Trophoblast cell (in vitro differentiated cells and primary cell): ENCODE measurements at regions not wholly inside any gene's neighbourhood (a gene's known extent, or its start where the extent isn't known, plus 50 kb on each side); places are given as distances from the start of the nearest gene placed in this dataset.

Experiments used
- DNase-seq, 2 donors: peaks; one replicate each; pipeline ENCODE4 v3.0.0-alpha.2; 2016
- H2AFZ ChIP-seq: 2 replicates; pipeline ENCODE4 v1.6.1; 2013; ENCODE audit warnings: low read length, moderate library complexity, mild to moderate bottlenecking; ENCODE audit not compliant: insufficient read depth, poor library complexity
- H2AK5ac ChIP-seq: 2 replicates; pipeline ENCODE4 v1.6.1; 2013; ENCODE audit warnings: mild to moderate bottlenecking, low read length
- H2BK120ac ChIP-seq: 2 replicates; pipeline ENCODE4 v1.6.1; 2013; ENCODE audit warnings: low read length, mild to moderate bottlenecking, moderate library complexity; ENCODE audit not compliant: insufficient read depth, poor library complexity
- H2BK12ac ChIP-seq: 2 replicates; pipeline ENCODE4 v1.6.1; 2013; ENCODE audit warnings: mild to moderate bottlenecking, low read length, moderate library complexity
- H2BK5ac ChIP-seq: 2 replicates; pipeline ENCODE4 v1.6.1; 2013; ENCODE audit warnings: low read length, low read depth, moderate library complexity, mild to moderate bottlenecking; ENCODE audit not compliant: poor library complexity
- H3K14ac ChIP-seq: 2 replicates; pipeline ENCODE4 v1.6.1; 2013; ENCODE audit warnings: mild to moderate bottlenecking, low read length
- H3K18ac ChIP-seq: 2 replicates; pipeline ENCODE4 v1.6.1; 2013; ENCODE audit warnings: mild to moderate bottlenecking, low read length
- H3K23ac ChIP-seq: 2 replicates; pipeline ENCODE4 v1.6.1; 2013; ENCODE audit warnings: low read length
- H3K27ac ChIP-seq: 2 replicates; pipeline ENCODE4 v1.5.1; 2013; ENCODE audit warnings: low read depth, mild to moderate bottlenecking, inconsistent platforms, low read length, moderate library complexity
- H3K27me3 ChIP-seq: 2 replicates; pipeline ENCODE4 v1.6.1; 2013; ENCODE audit warnings: inconsistent platforms, mild to moderate bottlenecking, low read length, moderate library complexity; ENCODE audit not compliant: insufficient read depth
- H3K36me3 ChIP-seq, 2 experiments: 1 replicate in 1 of 2; 2 replicates in 1 of 2; pipeline ENCODE4 v1.6.1; 2013; ENCODE audit warnings: low read length in 2 of 2, mild to moderate bottlenecking in 2 of 2, moderate library complexity in 1 of 2; ENCODE audit not compliant: insufficient read depth in 2 of 2, control insufficient read depth in 1 of 2
- H3K4ac ChIP-seq: 2 replicates; pipeline ENCODE4 v1.6.1; 2013; ENCODE audit warnings: low read depth, mild to moderate bottlenecking, low read length, moderate library complexity
- H3K4me1 ChIP-seq, 2 experiments: 1 replicate in 1 of 2; 2 replicates in 1 of 2; pipeline ENCODE4 v1.6.1; 2013; ENCODE audit warnings: low read length in 2 of 2, mild to moderate bottlenecking in 2 of 2, moderate library complexity in 1 of 2; ENCODE audit not compliant: insufficient read depth in 2 of 2, control insufficient read depth in 1 of 2
- H3K4me2 ChIP-seq: 2 replicates; pipeline ENCODE4 v1.6.1; 2013; ENCODE audit warnings: inconsistent platforms, mild to moderate bottlenecking, low read length, moderate library complexity
- H3K4me3 ChIP-seq: 2 replicates; pipeline ENCODE4 v1.5.1; 2013; ENCODE audit warnings: mild to moderate bottlenecking, low read depth, low read length, inconsistent platforms
- H3K79me1 ChIP-seq: one replicate; pipeline ENCODE4 v1.6.1; 2013; ENCODE audit warnings: low read length
- H3K79me2 ChIP-seq: 2 replicates; pipeline ENCODE4 v1.6.1; 2013; ENCODE audit warnings: low read length, mild to moderate bottlenecking; ENCODE audit not compliant: control insufficient read depth, insufficient read depth, poor library complexity
- H3K9ac ChIP-seq: 2 replicates; pipeline ENCODE4 v1.6.1; 2013; ENCODE audit warnings: mild to moderate bottlenecking, low read length
- H3K9me3 ChIP-seq: 2 replicates; pipeline ENCODE4 v1.6.1; 2013; ENCODE audit warnings: low read depth, mild to moderate bottlenecking, control low read depth, inconsistent platforms, low read length; ENCODE audit not compliant: insufficient read depth
- H4K12ac ChIP-seq: 2 replicates; pipeline ENCODE4 v1.6.1; 2013; ENCODE audit warnings: low read depth, mild to moderate bottlenecking, low read length, moderate library complexity
- H4K8ac ChIP-seq: 2 replicates; pipeline ENCODE4 v1.6.1; 2013; ENCODE audit warnings: low read depth, mild to moderate bottlenecking, low read length, moderate library complexity
- H4K91ac ChIP-seq: one replicate; pipeline ENCODE4 v1.6.1; 2013; ENCODE audit warnings: low read depth, mild to moderate bottlenecking, low read length, moderate library complexity
- WGBS: extraction: QIAGEN DNeasy Blood & Tissue Kit; methylation state at CpG from one replicate; pipeline ENCODE4 v1.1.7; 2013; ENCODE audit warnings: missing lambda C conversion rate; ENCODE audit not compliant: insufficient read length, insufficient coverage; ENCODE audit errors: extremely low coverage; 5-methylcytosine and 5-hydroxymethylcytosine counted together

GRCh38 chr21:35900539-35900938, 159.8 kb downstream of the SETD4 start:
- Histone ChIP-seq H3K79me1 (peaks cover 2% of the 10 kb centered on the region), H3K4ac (no peak overlapping the region), H4K8ac (no peak overlapping the region), H3K27ac (no peak overlapping the region), H3K4me2 (no peak overlapping the region), H3K36me3 (no peaks in the 10 kb centered on the region), H2BK120ac (no peak overlapping the region), H2AFZ (no peak overlapping the region), H4K12ac (no peak overlapping the region), H3K9me3 (peaks cover 6% of the 10 kb centered on the region), H4K91ac (no peak overlapping the region), H2BK5ac (no peak overlapping the region), H3K18ac (no peak overlapping the region), H3K4me1 (peaks cover 0 to 5% of the 10 kb centered on the region in 2 experiments), H2BK12ac (no peak overlapping the region), H3K14ac (no peak overlapping the region), H3K27me3 (no peaks in the 10 kb centered on the region), H3K9ac (no peak overlapping the region), H3K4me3 (no peak overlapping the region), H2AK5ac (no peak overlapping the region), H3K79me2 (no peaks in the 10 kb centered on the region), H3K23ac (no peak overlapping the region)
- no CpG with 5 or more reads among the region's 4 CpGs for WGBS
- DNase-seq, result no peak

DNA sequence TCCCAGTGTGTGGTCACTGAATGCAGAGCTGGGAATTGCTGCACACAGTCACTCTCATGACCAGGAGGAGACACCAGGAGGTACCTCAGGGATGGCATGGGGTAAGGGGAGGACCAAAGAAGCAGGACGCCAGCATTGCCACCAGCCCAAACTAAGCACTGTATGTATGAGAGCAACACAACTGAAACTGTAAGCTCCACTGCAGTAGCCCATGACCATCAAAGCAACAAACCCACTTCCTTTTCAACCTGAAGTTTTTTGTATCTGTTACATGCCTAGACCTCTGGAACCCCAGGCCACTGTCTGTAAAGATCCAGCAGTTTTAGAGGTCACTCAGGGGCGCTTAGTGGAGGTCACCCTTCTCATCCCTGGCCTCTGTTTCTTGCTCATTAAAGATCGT, 164.3 kb downstream of the SETD4 start:
- Histone ChIP-seq H3K27ac (peak overlapping the region; percentile 50), H3K9ac (no peak overlapping the region), H2AFZ (no peak overlapping the region), H3K4ac (no peak overlapping the region), H3K9me3 (peaks cover 6% of the 10 kb centered on the region), H4K12ac (no peak overlapping the region), H2BK5ac (peak overlapping the region; percentile 34), H3K4me3 (no peak overlapping the region), H4K91ac (peak overlapping the region; percentile 71), H2BK12ac (no peak overlapping the region), H2AK5ac (no peak overlapping the region), H3K23ac (no peak overlapping the region), H3K14ac (peak overlapping the region; percentile 12), H2BK120ac (no peak overlapping the region), H3K18ac (no peak overlapping the region), H4K8ac (no peak overlapping the region), H3K36me3 (no peaks in the 10 kb centered on the region), H3K79me2 (no peaks in the 10 kb centered on the region), H3K4me1 (peaks cover 0 to 3% of the 10 kb centered on the region in 2 experiments), H3K27me3 (no peaks in the 10 kb centered on the region), H3K79me1 (peaks cover 2% of the 10 kb centered on the region), H3K4me2 (peak overlapping the region; percentile 10)
- DNase-seq, result no peak
- no CpG with 5 or more reads among the region's 3 CpGs for whole genome bisulfite sequencing

DNA sequence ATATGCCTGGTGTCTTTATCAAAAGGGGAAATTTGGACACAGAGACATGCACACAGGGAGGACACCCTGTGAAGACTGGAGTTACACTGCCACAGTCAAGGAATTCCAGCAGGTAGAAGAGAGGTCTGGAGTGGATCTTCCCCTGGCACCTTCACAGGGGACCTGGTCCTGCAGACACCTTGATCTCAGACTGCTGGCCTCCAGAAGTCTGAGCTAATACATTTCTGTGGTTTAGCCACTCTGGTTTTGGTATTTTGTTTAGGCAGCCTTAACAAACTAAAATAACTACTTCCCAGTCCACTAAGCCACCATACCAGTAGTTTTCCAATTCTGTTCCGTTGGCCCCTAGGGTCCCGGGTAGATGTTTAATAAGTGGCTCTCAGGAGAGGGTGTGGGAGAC, 164.7 kb downstream of the SETD4 start:
- Histone ChIP-seq H3K79me2 (no peaks in the 10 kb centered on the region), H3K23ac (no peak overlapping the region), H3K4me3 (no peak overlapping the region), H3K9me3 (peaks cover 6% of the 10 kb centered on the region), H3K27me3 (no peaks in the 10 kb centered on the region), H4K12ac (no peak overlapping the region), H2BK5ac (peak overlapping the region; percentile 34), H2AFZ (no peak overlapping the region), H2BK12ac (no peak overlapping the region), H4K8ac (no peak overlapping the region), H2AK5ac (no peak overlapping the region), H3K14ac (no peak overlapping the region), H4K91ac (peak overlapping the region; percentile 71), H3K4me1 (peaks cover 0 to 3% of the 10 kb centered on the region in 2 experiments), H3K36me3 (no peaks in the 10 kb centered on the region), H3K4me2 (peak overlapping the region; percentile 10), H3K27ac (peak overlapping the region; percentile 50), H3K79me1 (peaks cover 2% of the 10 kb centered on the region), H3K9ac (no peak overlapping the region), H3K4ac (no peak overlapping the region), H3K18ac (no peak overlapping the region), H2BK120ac (no peak overlapping the region)
- no CpG with 5 or more reads among the region's 2 CpGs for WGBS
- DNase-seq, result no peak

DNA sequence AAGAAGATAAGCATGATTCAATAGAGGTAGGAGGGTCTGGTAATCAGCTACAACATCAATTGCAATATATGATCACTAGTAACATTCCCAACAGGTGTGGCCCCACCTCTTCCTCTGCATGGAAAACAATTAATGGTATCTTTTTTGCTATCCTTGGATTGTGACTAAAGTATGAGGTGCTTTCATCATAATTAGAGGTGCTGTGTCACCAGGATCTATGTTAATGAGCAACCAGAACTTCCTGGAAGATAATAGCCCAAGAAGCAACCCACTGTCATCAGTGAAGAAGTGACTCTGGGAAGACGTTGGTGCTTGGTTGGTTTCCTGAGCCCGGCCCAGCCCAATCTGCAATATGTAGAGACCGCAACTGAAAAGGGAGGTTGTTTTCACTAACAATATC, 167.2 kb downstream of the SETD4 start:
- no peak overlapping the region for H4K8ac ChIP-seq
- no peak overlapping the region for H4K12ac ChIP-seq
- H3K9me3 ChIP-seq, result peaks cover 6% of the 10 kb centered on the region
- no peak for DNase-seq
- no peak overlapping the region for H3K14ac ChIP-seq
- no peak overlapping the region for H3K4me2 ChIP-seq
- no peak overlapping the region for H3K9ac ChIP-seq
- H2BK120ac ChIP-seq, result no peak overlapping the region
- no peak overlapping the region for H2BK5ac ChIP-seq
- WGBS, result no CpG with 5 or more reads among the region's 3 CpGs
- H3K4ac ChIP-seq, result no peak overlapping the region
- peaks cover 0 to 3% of the 10 kb centered on the region in 2 experiments for H3K4me1 ChIP-seq
- H3K18ac ChIP-seq, result no peak overlapping the region
- H3K79me2 ChIP-seq, result no peaks in the 10 kb centered on the region
- H3K4me3 ChIP-seq, result no peak overlapping the region
- H4K91ac ChIP-seq, result no peak overlapping the region
- H3K27me3 ChIP-seq, result no peaks in the 10 kb centered on the region
- no peak overlapping the region for H2AFZ ChIP-seq
- H3K23ac ChIP-seq, result no peak overlapping the region
- no peak overlapping the region for H2BK12ac ChIP-seq
- peaks cover 2% of the 10 kb centered on the region for H3K79me1 ChIP-seq
- no peak overlapping the region for H3K27ac ChIP-seq
- no peak overlapping the region for H2AK5ac ChIP-seq
- H3K36me3 ChIP-seq, result no peaks in the 10 kb centered on the region
